ENCODE measurements at regions not wholly inside any gene's neighbourhood (a gene's known extent, or its start where the extent isn't known, plus 50 kb on each side); places are given as distances from the start of the nearest gene placed in this dataset.

DNA sequence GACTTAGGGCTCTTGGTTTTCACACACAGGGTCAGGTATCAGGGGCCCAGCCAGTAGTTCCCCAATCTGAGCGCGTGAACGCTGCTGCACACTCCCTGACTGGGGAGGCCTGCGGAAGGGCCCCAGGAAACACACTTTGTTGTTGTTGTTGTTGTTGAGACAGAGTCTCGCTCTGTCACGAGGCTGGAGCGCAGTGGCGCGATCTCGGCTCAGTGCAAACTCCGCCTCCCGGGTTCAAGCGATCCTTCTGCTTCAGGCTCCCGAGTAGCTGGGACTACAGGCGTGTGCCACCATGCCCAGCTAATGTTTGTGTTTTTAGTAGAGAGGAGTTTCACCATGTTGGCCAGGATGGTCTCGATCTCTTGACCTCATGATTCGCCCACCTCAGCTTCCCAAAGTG, 190.4 kb upstream of the GPR12 start:
- in situ Hi-C loops (cut with MboI): no loop called here
- 61% methylated on average over 17 of the region's 17 CpGs for WGBS (ENCODE audit: insufficient coverage, insufficient replicate concordance, low lambda C conversion rate, missing lambda C conversion rate)

More for the DNA sequence above, 190.4 kb upstream of the GPR12 start:
- TF ChIP-seq NRF1 (conservative IDR thresholded peaks at IDR 0.05; ENCODE audit: low read depth, low read length) (no peak), FOXK2 (IDR thresholded peaks at IDR 0.05) (no peak), KDM1A (IDR thresholded peaks at IDR 0.05; ENCODE audit: borderline replicate concordance) (no peak), HDAC6 (IDR thresholded peaks at IDR 0.05; ENCODE audit: unreplicated experiment) (no peak), YY1 (IDR thresholded peaks at IDR 0.05; ENCODE audit: low read depth, low read length) (no peak), SMARCA5 (IDR thresholded peaks at IDR 0.05) (no peak), SUZ12 (IDR thresholded peaks at IDR 0.05; ENCODE audit: unreplicated experiment) (no peak), NR2C1 (IDR thresholded peaks at IDR 0.05) (no peak)
- TF ChIP-seq, protein P1, sequence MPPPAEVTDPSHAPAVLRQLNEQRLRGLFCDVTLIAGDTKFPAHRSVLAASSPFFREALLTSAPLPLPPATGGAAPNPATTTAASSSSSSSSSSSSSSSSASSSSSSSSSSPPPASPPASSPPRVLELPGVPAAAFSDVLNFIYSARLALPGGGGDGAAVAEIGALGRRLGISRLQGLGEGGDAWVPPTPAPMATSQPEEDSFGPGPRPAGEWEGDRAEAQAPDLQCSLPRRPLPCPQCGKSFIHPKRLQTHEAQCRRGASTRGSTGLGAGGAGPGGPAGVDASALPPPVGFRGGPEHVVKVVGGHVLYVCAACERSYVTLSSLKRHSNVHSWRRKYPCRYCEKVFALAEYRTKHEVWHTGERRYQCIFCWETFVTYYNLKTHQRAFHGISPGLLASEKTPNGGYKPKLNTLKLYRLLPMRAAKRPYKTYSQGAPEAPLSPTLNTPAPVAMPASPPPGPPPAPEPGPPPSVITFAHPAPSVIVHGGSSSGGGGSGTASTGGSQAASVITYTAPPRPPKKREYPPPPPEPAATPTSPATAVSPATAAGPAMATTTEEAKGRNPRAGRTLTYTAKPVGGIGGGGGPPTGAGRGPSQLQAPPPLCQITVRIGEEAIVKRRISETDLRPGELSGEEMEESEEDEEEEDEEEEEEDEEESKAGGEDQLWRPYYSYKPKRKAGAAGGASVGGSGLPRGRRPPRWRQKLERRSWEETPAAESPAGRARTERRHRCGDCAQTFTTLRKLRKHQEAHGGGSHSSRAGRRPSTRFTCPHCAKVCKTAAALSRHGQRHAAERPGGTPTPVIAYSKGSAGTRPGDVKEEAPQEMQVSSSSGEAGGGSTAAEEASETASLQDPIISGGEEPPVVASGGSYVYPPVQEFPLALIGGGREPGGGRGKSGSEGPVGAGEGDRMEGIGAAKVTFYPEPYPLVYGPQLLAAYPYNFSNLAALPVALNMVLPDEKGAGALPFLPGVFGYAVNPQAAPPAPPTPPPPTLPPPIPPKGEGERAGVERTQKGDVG (CRISPR knock-in tag; IDR thresholded peaks at IDR 0.05): no peak
- no peak for FAIRE-seq
- CTCF ChIA-PET: interaction anchor here (1.9 kb wide), 2 partner anchors 333 to 876 kb away, joined by 4 to 5 read pairs; no protein-coding TSS in a partner anchor
- no peak for DNase-seq (ENCODE audit: low read depth, low spot score)
- POLR2A ChIA-PET: no interaction called here
- Histone ChIP-seq H4K20me1 (ENCODE audit: control insufficient read depth, insufficient read depth) (no peaks in the 10 kb centered on the region), H3K4me1 (ENCODE audit: control insufficient read depth, insufficient read depth, low read length) (no peaks in the 10 kb centered on the region), H3K79me2 (ENCODE audit: control insufficient read depth, insufficient read depth, low read length) (no peaks in the 10 kb centered on the region), H3K9ac (ENCODE audit: control insufficient read depth, insufficient read depth, low read length) (no peak overlapping the region), H3K27me3 (replicated peaks in 1 of 2; ENCODE audit: control insufficient read depth in 2 of 2, insufficient read depth in 2 of 2, low read length in 1 of 2) (no peaks in the 10 kb centered on the region; a peak in 2 of 4 replicates), H3K4me2 (ENCODE audit: control insufficient read depth, insufficient read depth) (no peak overlapping the region), H3K4me3 (no peak overlapping the region), H3K9me3 (replicated peaks; ENCODE audit: control insufficient read depth, insufficient read depth, low read length) (no peaks in the 10 kb centered on the region), H3K36me3 (ENCODE audit: control insufficient read depth in 2 of 2, insufficient read depth in 2 of 2, low read length in 1 of 2) (no peaks in the 10 kb centered on the region), H2AFZ (ENCODE audit: control insufficient read depth, low read depth, low read length) (no peak overlapping the region), H3K27ac (ENCODE audit: control insufficient read depth, insufficient read depth) (no peak overlapping the region)
- BruUV-seq (replicated peaks): no TSS peak
- SMC1A ChIA-PET (ENCODE audit: uncharacterized antibody, unreplicated experiment): interaction anchor here (1.2 to 1.5 kb wide), 4 partner anchors 8 to 409 kb away, joined by 3 read pairs; no protein-coding TSS in a partner anchor
- RAD21 ChIA-PET (ENCODE audit: unreplicated experiment): no interaction called here
- ATAC-seq: no peak
- intact Hi-C loops (cut with micrococcal nuclease; ENCODE audit: unreplicated experiment): no loop called here

Measured in GM12878 (cell line).